Stimulated activated CD8-positive, alpha-beta memory T cell treated with anti-CD3 and anti-CD28 coated beads, Interleukin-15, amount 100 ng/mL, for 24 hours (primary cell): ENCODE measurements at regions not wholly inside any gene's neighbourhood (a gene's known extent, or its start where the extent isn't known, plus 50 kb on each side); places are given as distances from the start of the nearest gene placed in this dataset.

Source experiments
- DNase-seq: peaks from one replicate; pipeline ENCODE4 v3.0.0-alpha.2; 2020; ENCODE audit warnings: low read depth

GRCh38 chr10:43870968-43871439 is 222.3 kb upstream of the ZNF32 start:
- DNase-seq = no peak

GRCh38 chr10:43869669-43870322 is 221.1 kb upstream of the ZNF32 start:
- DNase-seq = no peak

GRCh38 chr10:43868952-43869351 is 220.3 kb upstream of the ZNF32 start:
- no peak for DNase-seq

GRCh38 chr10:43867667-43868565 is 219.2 kb upstream of the ZNF32 start:
- DNase-seq = no peak

- no peak for DNase-seq
These were observed 218.4 kb upstream of the ZNF32 start for GRCh38 chr10:43867113-43867512.

- no peak for DNase-seq
These were observed 218.0 kb upstream of the ZNF32 start for GRCh38 chr10:43866712-43867111.

GRCh38 chr10:43865265-43866135 is 216.8 kb upstream of the ZNF32 start:
- no peak for DNase-seq

- DNase-seq = no peak
These were observed 216.0 kb upstream of the ZNF32 start for GRCh38 chr10:43864656-43865055.

GRCh38 chr10:43863859-43864591 is 215.3 kb upstream of the ZNF32 start:
- DNase-seq = no peak

- no peak for DNase-seq
These were observed 214.6 kb upstream of the ZNF32 start for GRCh38 chr10:43863270-43863669.

GRCh38 chr10:43862756-43863155 is 214.1 kb upstream of the ZNF32 start:
- DNase-seq = no peak

GRCh38 chr10:43861966-43862751 is 213.5 kb upstream of the ZNF32 start:
- no peak for DNase-seq

- no peak for DNase-seq
These were observed 210.4 kb upstream of the ZNF32 start for GRCh38 chr10:43859016-43859525.

- DNase-seq = no peak
These were observed 209.2 kb upstream of the ZNF32 start for GRCh38 chr10:43857931-43858315.

GRCh38 chr10:43857206-43857930 is 208.7 kb upstream of the ZNF32 start:
- no peak for DNase-seq

GRCh38 chr10:43856299-43856698 is 207.6 kb upstream of the ZNF32 start:
- no peak for DNase-seq

- no peak for DNase-seq
These were observed 207.1 kb upstream of the ZNF32 start for GRCh38 chr10:43855667-43856210.

GRCh38 chr10:43854007-43854406 is 205.3 kb upstream of the ZNF32 start:
- DNase-seq = no peak

- no peak for DNase-seq
These were observed 204.7 kb upstream of the ZNF32 start for GRCh38 chr10:43853369-43853768.
